Glutamatergic neuron (in vitro differentiated cells): ENCODE measurements at regions not wholly inside any gene's neighbourhood (a gene's known extent, or its start where the extent isn't known, plus 50 kb on each side); places are given as distances from the start of the nearest gene placed in this dataset.

Experiments
- DNase-seq: peaks from one replicate; pipeline ENCODE4 v3.0.0; 2022
- H3K27ac Mint-ChIP-seq: one replicate; pipeline ENCODE4 v1.8.0; 2020; ENCODE audit warnings: mild to moderate bottlenecking, mixed read lengths, inconsistent platforms; ENCODE audit not compliant: unreplicated experiment
- H3K27me3 Mint-ChIP-seq: one replicate; pipeline ENCODE4 v1.8.0; 2020; ENCODE audit warnings: mild to moderate bottlenecking, moderate library complexity, mixed read lengths, inconsistent platforms; ENCODE audit not compliant: unreplicated experiment
- H3K36me3 Mint-ChIP-seq: one replicate; pipeline ENCODE4 v1.8.0; 2020; ENCODE audit warnings: mild to moderate bottlenecking, mixed read lengths, inconsistent platforms; ENCODE audit not compliant: unreplicated experiment
- H3K4me1 Mint-ChIP-seq: one replicate; pipeline ENCODE4 v1.8.0; 2020; ENCODE audit warnings: mild to moderate bottlenecking, low read depth, mixed read lengths, inconsistent platforms; ENCODE audit not compliant: unreplicated experiment
- H3K4me3 Mint-ChIP-seq: one replicate; pipeline ENCODE4 v1.8.0; 2020; ENCODE audit warnings: mild to moderate bottlenecking, mixed read lengths, inconsistent platforms; ENCODE audit not compliant: unreplicated experiment
- H3K9me3 Mint-ChIP-seq: one replicate; pipeline ENCODE4 v1.8.0; 2020; ENCODE audit warnings: mild to moderate bottlenecking, moderate library complexity, mixed read lengths, inconsistent platforms; ENCODE audit not compliant: unreplicated experiment
- TF ChIP-seq, protein P1 (sequence below): fragments of 200-600 bp; sonication (generic); IDR thresholded peaks from one replicate; pipeline ENCODE4 v1.5.0; 2021; ENCODE audit not compliant: partially characterized antibody, unreplicated experiment

DNA sequence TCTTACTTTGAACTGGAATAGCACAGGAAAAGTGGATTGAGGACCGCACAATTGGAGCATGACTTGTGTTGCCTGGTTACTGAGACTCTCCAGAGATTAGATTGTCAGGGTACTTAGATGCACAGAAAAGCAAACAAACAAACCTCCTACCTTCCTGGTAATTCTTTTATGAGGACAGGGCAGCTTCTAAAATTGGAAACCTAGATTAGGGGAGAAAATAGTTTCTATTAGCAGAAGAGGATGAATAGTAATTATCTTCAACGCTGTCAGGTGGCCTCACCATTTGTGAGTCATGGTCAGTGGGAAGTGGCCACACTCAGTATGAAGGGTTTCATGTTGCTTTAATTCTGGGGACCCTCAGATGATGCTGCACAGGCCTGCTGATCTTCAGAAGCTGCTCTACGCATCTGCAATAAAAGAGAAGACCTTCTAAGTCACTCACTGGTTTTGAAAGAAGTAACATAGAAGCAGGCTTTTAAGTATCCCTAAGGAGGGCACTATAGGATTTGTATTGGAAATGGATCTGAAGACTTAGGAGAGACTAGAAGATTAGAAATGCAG, 106.8 kb downstream of the LACC1 start:
- H3K36me3 Mint-ChIP-seq, result no peaks in the 10 kb centered on the region
- peaks cover 17% of the 10 kb centered on the region for H3K4me1 Mint-ChIP-seq
- no peak overlapping the region for H3K27ac Mint-ChIP-seq
- peaks cover 2% of the 10 kb centered on the region for H3K9me3 Mint-ChIP-seq
- H3K27me3 Mint-ChIP-seq, result no peaks in the 10 kb centered on the region
- no peak overlapping the region for H3K4me3 Mint-ChIP-seq
- no peak for DNase-seq
- TF ChIP-seq, protein P1, sequence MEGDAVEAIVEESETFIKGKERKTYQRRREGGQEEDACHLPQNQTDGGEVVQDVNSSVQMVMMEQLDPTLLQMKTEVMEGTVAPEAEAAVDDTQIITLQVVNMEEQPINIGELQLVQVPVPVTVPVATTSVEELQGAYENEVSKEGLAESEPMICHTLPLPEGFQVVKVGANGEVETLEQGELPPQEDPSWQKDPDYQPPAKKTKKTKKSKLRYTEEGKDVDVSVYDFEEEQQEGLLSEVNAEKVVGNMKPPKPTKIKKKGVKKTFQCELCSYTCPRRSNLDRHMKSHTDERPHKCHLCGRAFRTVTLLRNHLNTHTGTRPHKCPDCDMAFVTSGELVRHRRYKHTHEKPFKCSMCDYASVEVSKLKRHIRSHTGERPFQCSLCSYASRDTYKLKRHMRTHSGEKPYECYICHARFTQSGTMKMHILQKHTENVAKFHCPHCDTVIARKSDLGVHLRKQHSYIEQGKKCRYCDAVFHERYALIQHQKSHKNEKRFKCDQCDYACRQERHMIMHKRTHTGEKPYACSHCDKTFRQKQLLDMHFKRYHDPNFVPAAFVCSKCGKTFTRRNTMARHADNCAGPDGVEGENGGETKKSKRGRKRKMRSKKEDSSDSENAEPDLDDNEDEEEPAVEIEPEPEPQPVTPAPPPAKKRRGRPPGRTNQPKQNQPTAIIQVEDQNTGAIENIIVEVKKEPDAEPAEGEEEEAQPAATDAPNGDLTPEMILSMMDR, result no peak

DNA sequence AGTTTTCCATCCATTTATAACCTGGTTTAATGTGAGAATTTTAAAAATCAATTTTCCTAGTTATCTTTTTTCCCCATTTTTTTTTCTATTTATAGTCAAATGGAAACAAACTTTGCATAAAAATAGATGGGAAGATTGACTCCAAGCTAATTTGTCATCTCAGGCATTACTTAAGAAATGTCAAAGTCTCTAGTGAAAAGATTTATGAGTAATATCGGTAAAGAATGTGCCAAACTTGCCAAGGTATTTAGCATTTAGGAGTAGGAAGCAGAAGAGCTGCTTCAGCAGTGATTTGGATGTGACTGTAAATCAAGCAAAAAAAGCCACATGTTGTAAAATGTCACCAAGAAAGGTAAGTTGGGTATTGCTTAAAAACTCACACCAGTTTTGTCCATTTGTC, 108.6 kb downstream of the LACC1 start:
- no peaks in the 10 kb centered on the region for H3K36me3 Mint-ChIP-seq
- H3K9me3 Mint-ChIP-seq, result peaks cover 2% of the 10 kb centered on the region
- DNase-seq, result no peak
- H3K27me3 Mint-ChIP-seq, result no peaks in the 10 kb centered on the region
- H3K4me3 Mint-ChIP-seq, result no peak overlapping the region
- TF ChIP-seq, protein P1, result no peak
- no peak overlapping the region for H3K27ac Mint-ChIP-seq
- H3K4me1 Mint-ChIP-seq, result peaks cover 28% of the 10 kb centered on the region

DNA sequence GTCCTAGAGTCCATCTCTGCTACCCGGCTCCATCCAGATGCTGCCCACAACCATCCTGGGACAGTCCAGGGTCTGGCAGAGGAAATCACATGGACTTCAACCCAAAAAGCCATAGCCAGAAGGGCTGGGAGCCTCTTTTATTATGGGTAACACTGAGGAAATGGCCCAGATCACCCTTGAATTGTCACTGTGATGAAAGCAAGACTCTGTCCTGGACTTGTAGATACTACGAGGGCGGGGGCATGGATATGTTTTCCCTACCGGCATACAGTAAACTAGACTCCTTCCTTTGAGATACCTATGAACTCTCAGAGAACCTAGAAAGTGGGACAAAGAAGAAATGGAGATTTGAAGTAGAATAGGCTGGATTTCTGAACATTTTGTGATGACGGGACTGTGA, 110.3 kb downstream of the LACC1 start:
- H3K36me3 Mint-ChIP-seq, result no peaks in the 10 kb centered on the region

DNA sequence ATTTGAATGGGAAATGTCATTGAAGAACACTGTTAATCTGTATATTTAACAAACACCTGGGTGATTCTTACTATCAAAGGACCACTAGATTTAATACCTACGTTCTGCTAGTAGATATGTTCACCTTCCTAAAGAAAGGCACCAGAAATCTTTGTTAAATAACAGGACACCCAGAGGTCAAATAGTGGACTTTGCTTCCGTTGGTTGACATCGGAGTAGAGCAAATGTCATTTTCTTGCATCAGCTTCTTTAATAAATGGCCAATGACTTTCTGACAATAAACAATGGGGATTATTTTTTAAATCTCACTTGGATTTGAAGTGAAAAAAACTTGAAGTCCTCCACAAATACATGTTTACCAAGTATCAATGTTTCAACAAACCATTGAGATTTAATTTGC, 111.1 kb downstream of the LACC1 start:
- Mint-ChIP-seq H3K9me3 (peaks cover 5% of the 10 kb centered on the region), H3K27ac (no peak overlapping the region), H3K27me3 (peaks cover 4% of the 10 kb centered on the region), H3K36me3 (no peaks in the 10 kb centered on the region), H3K4me1 (peaks cover 18% of the 10 kb centered on the region), H3K4me3 (no peak overlapping the region)
- TF ChIP-seq, protein P1, result no peak
- DNase-seq, result no peak

More for the DNA sequence above, 110.3 kb downstream of the LACC1 start:
- no peak overlapping the region for H3K27ac Mint-ChIP-seq
- no peak for DNase-seq
- H3K9me3 Mint-ChIP-seq, result no peaks in the 10 kb centered on the region
- no peak overlapping the region for H3K4me3 Mint-ChIP-seq
- TF ChIP-seq, protein P1, result no peak
- peaks cover 4% of the 10 kb centered on the region for H3K27me3 Mint-ChIP-seq
- H3K4me1 Mint-ChIP-seq, result peaks cover 19% of the 10 kb centered on the region

DNA sequence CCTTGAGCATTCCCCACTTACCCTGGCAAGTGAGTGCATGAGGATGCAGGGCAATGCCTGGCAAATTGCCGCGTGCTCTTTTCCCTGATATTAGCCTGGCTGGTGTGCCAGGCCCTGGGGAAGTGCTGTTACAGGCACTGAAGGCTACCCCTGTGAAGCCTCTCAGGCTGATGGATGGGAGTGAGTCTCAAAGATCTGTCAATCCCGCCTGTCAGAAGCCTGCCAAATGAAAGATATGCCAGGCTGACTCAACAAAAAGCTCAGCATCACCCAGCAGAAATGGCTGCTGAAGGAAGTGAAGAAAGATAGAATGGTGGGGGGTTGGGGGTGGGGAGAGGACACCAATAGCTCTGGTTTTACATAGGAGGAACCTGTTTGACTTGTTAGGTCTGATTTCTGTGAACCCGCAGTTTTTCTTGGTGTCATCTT, 112.1 kb downstream of the LACC1 start:
- DNase-seq, result no peak
- TF ChIP-seq, protein P1, result no peak
- Mint-ChIP-seq H3K4me3 (no peak overlapping the region), H3K27ac (no peak overlapping the region), H3K36me3 (no peaks in the 10 kb centered on the region), H3K27me3 (peaks cover 5% of the 10 kb centered on the region), H3K9me3 (peaks cover 5% of the 10 kb centered on the region), H3K4me1 (peaks cover 14% of the 10 kb centered on the region)
